Suppressor macrophage (primary cell): ENCODE measurements at regions not wholly inside any gene's neighbourhood (a gene's known extent, or its start where the extent isn't known, plus 50 kb on each side); places are given as distances from the start of the nearest gene placed in this dataset.

Source experiments
- DNase-seq, 4 experiments: peaks; one replicate each; pipeline ENCODE4 v3.0.0-alpha.2; 2020 to 2022

- no peak for DNase-seq
These were observed 341.8 kb downstream of the LMX1A start for GRCh38 chr1:165014753-165015152.

GRCh38 chr1:165011991-165012531, 344.5 kb downstream of the LMX1A start:
- no peak for DNase-seq

- DNase-seq = no peak
These were observed 345.3 kb downstream of the LMX1A start for GRCh38 chr1:165011186-165011585.

GRCh38 chr1:165010418-165011070, 346.0 kb downstream of the LMX1A start:
- no peak for DNase-seq

GRCh38 chr1:165006831-165007230, 349.7 kb downstream of the LMX1A start:
- no peak for DNase-seq

- DNase-seq = no peak
These were observed 357.4 kb downstream of the LMX1A start for GRCh38 chr1:164999146-164999545.

- no peak for DNase-seq
These were observed 364.7 kb downstream of the LMX1A start for GRCh38 chr1:164991763-164992314.

- no peak for DNase-seq
These were observed 373.4 kb downstream of the LMX1A start for GRCh38 chr1:164983023-164983650.

- no peak for DNase-seq
These were observed 374.0 kb downstream of the LMX1A start for GRCh38 chr1:164982545-164982944.

- no peak for DNase-seq
These were observed 379.0 kb downstream of the LMX1A start for GRCh38 chr1:164977561-164977960.

- DNase-seq = no peak
These were observed 384.5 kb downstream of the LMX1A start for GRCh38 chr1:164971921-164972415.

- DNase-seq = no peak
These were observed 385.1 kb downstream of the LMX1A start for GRCh38 chr1:164971391-164971790.

- no peak for DNase-seq
These were observed 387.3 kb downstream of the LMX1A start for GRCh38 chr1:164969253-164969652.

- DNase-seq = no peak
These were observed 389.2 kb downstream of the LMX1A start for GRCh38 chr1:164967300-164967699.

- no peak for DNase-seq
These were observed 394.8 kb downstream of the LMX1A start for GRCh38 chr1:164961715-164962114.

GRCh38 chr1:164958982-164959768, 397.3 kb downstream of the LMX1A start:
- no peak for DNase-seq

- no peak for DNase-seq
These were observed 394.8 kb downstream of the PBX1 start for GRCh38 chr1:164953815-164954214.

- DNase-seq = no peak
These were observed 394.1 kb downstream of the PBX1 start for GRCh38 chr1:164953098-164953497.

- DNase-seq = no peak
These were observed 392.5 kb downstream of the PBX1 start for GRCh38 chr1:164951508-164951907.

GRCh38 chr1:164950541-164950986, 391.6 kb downstream of the PBX1 start:
- no peak for DNase-seq

- DNase-seq = no peak
These were observed 390.9 kb downstream of the PBX1 start for GRCh38 chr1:164949771-164950471.

- no peak for DNase-seq
These were observed 389.1 kb downstream of the PBX1 start for GRCh38 chr1:164948101-164948500.
